K562 (cell line): ENCODE measurements at regions not wholly inside any gene's neighbourhood (a gene's known extent, or its start where the extent isn't known, plus 50 kb on each side); places are given as distances from the start of the nearest gene placed in this dataset.

ENCODE experiments used
- ARID1B ChIP-seq: fragments of 450-650 bp; IDR thresholded peaks from 2 replicates; pipeline ENCODE4 v1.6.1; 2016; ENCODE audit warnings: antibody characterized with exemption, mild to moderate bottlenecking, inconsistent platforms
- ATF7 ChIP-seq: fragments of 450-650 bp; IDR thresholded peaks from 2 replicates; pipeline ENCODE4 v1.7.1; 2014; ENCODE audit warnings: mild to moderate bottlenecking, moderate library complexity
- BACH1 ChIP-seq: fragments of 200-800 bp; sonication (Bioruptor generic); IDR thresholded peaks from 2 replicates; pipeline ENCODE4 v1.6.1; 2016; ENCODE audit warnings: missing genetic modification characterization, missing compliant biosample characterization
- CREM ChIP-seq: IDR thresholded peaks from 2 replicates; pipeline ENCODE4 v1.6.1; 2014; ENCODE audit warnings: antibody characterized with exemption, low read depth
- DEAF1 ChIP-seq: fragments of 450-650 bp; formaldehyde crosslinking; IDR thresholded peaks from 2 replicates; pipeline ENCODE4 v1.4.0; 2020; ENCODE audit warnings: mild to moderate bottlenecking, moderate library complexity
- FOXJ2 ChIP-seq: fragments of 200-800 bp; sonication (Bioruptor generic); IDR thresholded peaks from 2 replicates; pipeline ENCODE4 v1.6.1; 2016; ENCODE audit warnings: missing genetic modification characterization, missing compliant biosample characterization
- L3MBTL2 ChIP-seq: fragments of 450-650 bp; IDR thresholded peaks from 2 replicates; pipeline ENCODE4 v1.6.1; 2016; ENCODE audit warnings: mild to moderate bottlenecking, moderate library complexity
- NR2C2 ChIP-seq, 2 experiments: fragments of 200-800 bp in 1 of 2; sonication (Bioruptor generic) in 1 of 2; sonication (generic) in 1 of 2; formaldehyde crosslinking in 1 of 2; IDR thresholded peaks; 2 replicates each; pipeline versions ENCODE4 v1.6.1 to v1.8.0; 2016 to 2022; ENCODE audit warnings: mild to moderate bottlenecking in 1 of 2, missing compliant biosample characterization in 1 of 2, missing genetic modification characterization in 1 of 2, missing genetic modification reagents in 1 of 2
- PYGO2 ChIP-seq: fragments of 450-650 bp; IDR thresholded peaks from 2 replicates; pipeline ENCODE4 v1.6.1; 2016; ENCODE audit warnings: mild to moderate bottlenecking, missing genetic modification characterization, moderate library complexity, missing compliant biosample characterization
- RAD51 ChIP-seq: fragments of 450-650 bp; IDR thresholded peaks from 2 replicates; pipeline ENCODE4 v1.7.1; 2016; ENCODE audit warnings: low read depth, mild to moderate bottlenecking, borderline replicate concordance
- RBM17 ChIP-seq: fragments of 200-400 bp; formaldehyde crosslinking; IDR thresholded peaks from 2 replicates; pipeline ENCODE4 v1.6.1; 2017; ENCODE audit warnings: low read depth, mild to moderate bottlenecking, low read length, borderline replicate concordance
- RCOR1 ChIP-seq, 2 experiments: IDR thresholded peaks; 2 replicates each; pipeline ENCODE4 v1.6.1; 2012; ENCODE audit warnings: low read depth in 2 of 2, low read length in 2 of 2, borderline replicate concordance in 1 of 2, improper control_type of control experiment in 1 of 2
- RNF219 ChIP-seq: fragments of 250-450 bp; sonication (Bioruptor Pico); IDR thresholded peaks from 2 replicates; pipeline ENCODE4 v1.5.0; 2022; ENCODE audit warnings: mild to moderate bottlenecking
- TAF9B ChIP-seq: fragments of 450-650 bp; IDR thresholded peaks from 2 replicates; pipeline ENCODE4 v1.6.1; 2018; ENCODE audit warnings: mild to moderate bottlenecking; ENCODE audit not compliant: partially characterized antibody
- TEAD2 ChIP-seq: fragments of 450-650 bp; IDR thresholded peaks from 2 replicates; pipeline ENCODE4 v1.6.1; 2016; ENCODE audit warnings: missing genetic modification characterization, control low read depth, missing compliant biosample characterization
- THRA ChIP-seq: fragments of 450-650 bp; IDR thresholded peaks from 2 replicates; pipeline ENCODE4 v1.6.1; 2017; ENCODE audit warnings: mild to moderate bottlenecking, moderate library complexity
- ZBTB17 ChIP-seq: fragments of 450-650 bp; formaldehyde crosslinking; IDR thresholded peaks from 2 replicates; pipeline ENCODE4 v1.4.0; 2020; ENCODE audit warnings: mild to moderate bottlenecking
- ZNF280B ChIP-seq: fragments of 250-450 bp; sonication (Bioruptor Pico); IDR thresholded peaks from 2 replicates; pipeline ENCODE4 v1.5.1; 2021; ENCODE audit warnings: mild to moderate bottlenecking
- ZNF3 ChIP-seq: fragments of 250-450 bp; sonication (Bioruptor Pico); IDR thresholded peaks from 2 replicates; pipeline ENCODE4 v1.5.0; 2021; ENCODE audit warnings: mild to moderate bottlenecking, moderate library complexity
- ZNF311 ChIP-seq: fragments of 250-450 bp; sonication (Bioruptor Pico); IDR thresholded peaks from 2 replicates; pipeline ENCODE4 v1.4.0; 2020; ENCODE audit warnings: mild to moderate bottlenecking, moderate library complexity
- ZNF668 ChIP-seq: fragments of 250-450 bp; sonication (Bioruptor Pico); IDR thresholded peaks from 2 replicates; pipeline ENCODE4 v1.8.0; 2022; ENCODE audit warnings: mild to moderate bottlenecking, inconsistent platforms
- ZNF696 ChIP-seq: fragments of 250-450 bp; sonication (Bioruptor Pico); conservative IDR thresholded peaks from 2 replicates; pipeline ENCODE4 v1.4.0; 2020; ENCODE audit warnings: mild to moderate bottlenecking, moderate library complexity
- ZNF778 ChIP-seq: fragments of 450-650 bp; formaldehyde crosslinking; IDR thresholded peaks from 2 replicates; pipeline ENCODE4 v1.4.0; 2020; ENCODE audit warnings: mild to moderate bottlenecking, moderate library complexity

GRCh38 chr13:33542309-33543088 lies 256.9 kb upstream of the STARD13 start (continued):
- no peak for TF ChIP-seq ZNF668 (CRISPR knock-in tag)
- peak; percentile 88 for TF ChIP-seq L3MBTL2
- TF ChIP-seq BACH1, result no peak
- TF ChIP-seq ZNF280B (CRISPR knock-in tag), result no peak
- peak; percentile 78; the same call in 1 of the 2 replicates for TF ChIP-seq ATF7
- peak; percentile 21 for TF ChIP-seq TAF9B
- no peak for TF ChIP-seq NR2C2 (CRISPR knock-in tag; IDR thresholded peaks at IDR 0.05)
- peak; percentile 74; the same call in 1 of the 2 replicates for TF ChIP-seq NR2C2 (tag; IDR thresholded peaks at IDR 0.05)
- TF ChIP-seq DEAF1, result peak; percentile 69
- TF ChIP-seq RNF219 (CRISPR knock-in tag), result no peak
- no peak for TF ChIP-seq ZNF3 (CRISPR knock-in tag)
- TF ChIP-seq ZNF311, result no peak
- TF ChIP-seq RAD51, result no peak
- TF ChIP-seq ARID1B, result no peak
- no peak for TF ChIP-seq RCOR1 (IDR thresholded peaks at IDR 0.05; ENCODE audit: borderline replicate concordance in 1 of 2, low read depth in 2 of 2, low read length in 2 of 2)
- no peak for TF ChIP-seq ZBTB17 (CRISPR knock-in tag)
- TF ChIP-seq CREM, result peak; percentile 71
- TF ChIP-seq ZNF696 (CRISPR knock-in tag), result no peak
- TF ChIP-seq ZNF778, result no peak
- TF ChIP-seq PYGO2, result no peak
- no peak for TF ChIP-seq THRA
- TF ChIP-seq FOXJ2, result no peak
- no peak for TF ChIP-seq RBM17
- no peak for TF ChIP-seq TEAD2 (tag)
